ENCODE measurements at regions not wholly inside any gene's neighbourhood (a gene's known extent, or its start where the extent isn't known, plus 50 kb on each side); places are given as distances from the start of the nearest gene placed in this dataset.

GRCh38 chr9:2378266-2378665, 243.3 kb upstream of the VLDLR start:
- TF ChIP-seq CTCF (IDR thresholded peaks at IDR 0.05 in 2 of 3, conservative IDR thresholded peaks at IDR 0.05 in 1 of 3; ENCODE audit: insufficient read depth in 2 of 3, low read depth in 1 of 3, low read length in 3 of 3) (no peak), KDM5B (IDR thresholded peaks at IDR 0.05; ENCODE audit: insufficient replicate concordance, low read depth, low read length) (no peak), USF2 (CRISPR knock-in tag; IDR thresholded peaks at IDR 0.05) (no peak), TEAD4 (IDR thresholded peaks at IDR 0.05; ENCODE audit: low read length) (no peak), TEAD4 (CRISPR knock-in tag; IDR thresholded peaks at IDR 0.05; ENCODE audit: borderline replicate concordance) (no peak), TFAM (CRISPR knock-in tag; conservative IDR thresholded peaks at IDR 0.05) (no peak), ZSCAN29 (IDR thresholded peaks at IDR 0.05) (no peak), POLR2AphosphoS5 (IDR thresholded peaks at IDR 0.05; ENCODE audit: control insufficient read depth, insufficient read depth, low read depth, low read length) (no peak), CHD7 (IDR thresholded peaks at IDR 0.05; ENCODE audit: low read depth, low read length) (no peak), EP300 (IDR thresholded peaks at IDR 0.05; ENCODE audit: low read length) (no peak), ZNF398 (CRISPR knock-in tag; IDR thresholded peaks at IDR 0.05) (no peak), TAF1 (IDR thresholded peaks at IDR 0.05; ENCODE audit: control insufficient read depth, extremely low read depth, insufficient read depth, low read length, severe bottlenecking) (no peak)
